Activated CD8-positive, alpha-beta T cell treated with anti-CD3 and anti-CD28 coated beads, Interleukin-2, amount 10 ng/mL, durations not matched to agents 7 days and 5 days (primary cell): ENCODE measurements at regions not wholly inside any gene's neighbourhood (a gene's known extent, or its start where the extent isn't known, plus 50 kb on each side); places are given as distances from the start of the nearest gene placed in this dataset.

Experiments used
- ATAC-seq: fragments of 150-1000 bp; cut with Tn5 transposase; one replicate; pipeline ENCODE4 v1.10.0; 2021; ENCODE audit warnings: moderate library complexity
- CTCF ChIA-PET: fragments of 350-600 bp; sonication (Branson Sonifier 250); formaldehyde crosslinking; loops from one replicate; lab custom pipeline; 2021; ENCODE audit warnings: antibody characterized with exemption; lab: Charles Lee
- POLR2A ChIA-PET: fragments of 350-600 bp; sonication (Branson Sonifier 250); formaldehyde crosslinking; loops from one replicate; lab custom pipeline; 2021; ENCODE audit warnings: antibody characterized with exemption; lab: Charles Lee
- DNase-seq: peaks from one replicate; pipeline ENCODE4 v3.0.0-alpha.2; 2020
- H3K27ac Mint-ChIP-seq: one replicate; pipeline ENCODE4 v1.8.0; 2021; ENCODE audit warnings: mild to moderate bottlenecking, mixed read lengths
- H3K27me3 Mint-ChIP-seq: one replicate; pipeline ENCODE4 v1.8.0; 2021; ENCODE audit warnings: low read depth, mixed read lengths
- H3K36me3 Mint-ChIP-seq: one replicate; pipeline ENCODE4 v1.8.0; 2021; ENCODE audit warnings: low read depth, mixed read lengths
- H3K4me1 Mint-ChIP-seq: one replicate; pipeline ENCODE4 v1.8.0; 2021; ENCODE audit warnings: low read depth, mixed read lengths
- H3K4me3 Mint-ChIP-seq: one replicate; pipeline ENCODE4 v1.8.0; 2021; ENCODE audit warnings: mild to moderate bottlenecking, mixed read lengths
- H3K9me3 Mint-ChIP-seq: one replicate; pipeline ENCODE4 v1.8.0; 2022; ENCODE audit warnings: mixed read lengths; ENCODE audit not compliant: insufficient read depth

GRCh38 chr11:10641912-10642697 lies 51.5 kb downstream of the IRAG1 start:
- DNase-seq = no peak
- H3K27ac Mint-ChIP-seq = no peak overlapping the region
- ATAC-seq = no peak
- H3K27me3 Mint-ChIP-seq = peaks cover 10% of the 10 kb centered on the region
- H3K4me3 Mint-ChIP-seq = no peak overlapping the region
- ChIA-PET POLR2A (no interaction called here), CTCF (interaction anchor here (0.7 to 1.1 kb wide), 2 partner anchors 100 to 228 kb away, joined by 3 read pairs; no protein-coding TSS in a partner anchor)
- no peaks in the 10 kb centered on the region for H3K36me3 Mint-ChIP-seq
- no peaks in the 10 kb centered on the region for H3K4me1 Mint-ChIP-seq
- H3K9me3 Mint-ChIP-seq = no peaks in the 10 kb centered on the region

GRCh38 chr11:10641177-10641911 lies 52.2 kb downstream of the IRAG1 start:
- Mint-ChIP-seq H3K4me3 (no peak overlapping the region), H3K36me3 (no peaks in the 10 kb centered on the region), H3K27me3 (peaks cover 10% of the 10 kb centered on the region), H3K4me1 (no peaks in the 10 kb centered on the region), H3K9me3 (no peaks in the 10 kb centered on the region), H3K27ac (no peak overlapping the region)
- DNase-seq (no peak), ATAC-seq (no peak)
- CTCF ChIA-PET = interaction anchor here (1.1 kb wide), 1 partner anchor 228 kb away, joined by 3 read pairs; no protein-coding TSS in a partner anchor
- POLR2A ChIA-PET = no interaction called here

- Mint-ChIP-seq H3K27ac (no peak overlapping the region), H3K9me3 (no peaks in the 10 kb centered on the region), H3K27me3 (peaks cover 10% of the 10 kb centered on the region), H3K36me3 (no peaks in the 10 kb centered on the region), H3K4me3 (no peak overlapping the region), H3K4me1 (no peaks in the 10 kb centered on the region)
- ChIA-PET CTCF (no interaction called here), POLR2A (no interaction called here)
- DNase-seq (no peak), ATAC-seq (no peak)
Measured at GRCh38 chr11:10640308-10640707, 53.2 kb downstream of the IRAG1 start.

- Mint-ChIP-seq H3K36me3 (no peaks in the 10 kb centered on the region), H3K27ac (no peak overlapping the region), H3K27me3 (peaks cover 6% of the 10 kb centered on the region), H3K9me3 (no peaks in the 10 kb centered on the region), H3K4me3 (no peak overlapping the region), H3K4me1 (no peaks in the 10 kb centered on the region)
- ChIA-PET CTCF (interaction anchor here (1.6 to 2.0 kb wide), 2 partner anchors 15 to 16 kb away, joined by 4 read pairs; no protein-coding TSS in a partner anchor), POLR2A (no interaction called here)
- ATAC-seq (no peak), DNase-seq (no peak)
Measured at GRCh38 chr11:10639350-10639749, 54.2 kb downstream of the IRAG1 start.

GRCh38 chr11:10638316-10638925 lies 55.1 kb downstream of the IRAG1 start:
- no peak for ATAC-seq
- no peaks in the 10 kb centered on the region for H3K36me3 Mint-ChIP-seq
- ChIA-PET CTCF (interaction anchor here (1.0 to 2.1 kb wide), 5 partner anchors 14 to 233 kb away, joined by 3 to 7 read pairs (median 4); partner anchors contain the start of gene RNF141), POLR2A (no interaction called here)
- H3K4me1 Mint-ChIP-seq = no peaks in the 10 kb centered on the region
- no peak overlapping the region for H3K27ac Mint-ChIP-seq
- peaks cover 6% of the 10 kb centered on the region for H3K27me3 Mint-ChIP-seq
- H3K4me3 Mint-ChIP-seq = no peak overlapping the region
- no peaks in the 10 kb centered on the region for H3K9me3 Mint-ChIP-seq
- DNase-seq = no peak

- ChIA-PET POLR2A (no interaction called here), CTCF (interaction anchor here (1.0 to 2.1 kb wide), 4 partner anchors 13 to 232 kb away, joined by 3 to 7 read pairs (median 4); partner anchors contain the start of gene RNF141)
- Mint-ChIP-seq H3K36me3 (no peaks in the 10 kb centered on the region), H3K4me1 (no peaks in the 10 kb centered on the region), H3K27me3 (peaks cover 6% of the 10 kb centered on the region), H3K27ac (no peak overlapping the region), H3K4me3 (no peak overlapping the region), H3K9me3 (no peaks in the 10 kb centered on the region)
- no peak for DNase-seq
- ATAC-seq = no peak
Measured at GRCh38 chr11:10637731-10638151, 55.8 kb downstream of the IRAG1 start.

- CTCF ChIA-PET = interaction anchor here (0.5 kb wide), 1 partner anchor 207 kb away, joined by 3 read pairs; no protein-coding TSS in a partner anchor
- POLR2A ChIA-PET = no interaction called here
- Mint-ChIP-seq H3K9me3 (no peaks in the 10 kb centered on the region), H3K27ac (no peak overlapping the region), H3K36me3 (no peaks in the 10 kb centered on the region), H3K4me3 (no peak overlapping the region), H3K4me1 (no peaks in the 10 kb centered on the region), H3K27me3 (peaks cover 2% of the 10 kb centered on the region)
- no peak for ATAC-seq
- DNase-seq = no peak
Measured at GRCh38 chr11:10634407-10634806, 59.1 kb downstream of the IRAG1 start.

GRCh38 chr11:10633261-10633660 lies 60.3 kb downstream of the IRAG1 start:
- no peaks in the 10 kb centered on the region for H3K9me3 Mint-ChIP-seq
- CTCF ChIA-PET = no interaction called here

GRCh38 chr11:10632483-10632882 lies 61.1 kb downstream of the IRAG1 start:
- Mint-ChIP-seq H3K4me1 (peaks cover 5% of the 10 kb centered on the region), H3K4me3 (no peak overlapping the region), H3K9me3 (no peaks in the 10 kb centered on the region), H3K36me3 (no peaks in the 10 kb centered on the region), H3K27ac (no peak overlapping the region), H3K27me3 (no peaks in the 10 kb centered on the region)
- DNase-seq (no peak), ATAC-seq (no peak)
- ChIA-PET POLR2A (no interaction called here), CTCF (interaction anchor here (0.8 kb wide), 1 partner anchor 91 kb away, joined by 3 read pairs; the partner anchor contains the start of gene RNF141)

More at GRCh38 chr11:10633261-10633660, 60.3 kb downstream of the IRAG1 start:
- no peak for ATAC-seq
- Mint-ChIP-seq H3K4me1 (peaks cover 5% of the 10 kb centered on the region), H3K36me3 (no peaks in the 10 kb centered on the region), H3K27me3 (no peaks in the 10 kb centered on the region), H3K27ac (no peak overlapping the region), H3K4me3 (no peak overlapping the region)
- POLR2A ChIA-PET = no interaction called here
- no peak for DNase-seq

- no peak for DNase-seq
- CTCF ChIA-PET = interaction anchor here (1.8 kb wide), 1 partner anchor 14 kb away, joined by 5 read pairs; no protein-coding TSS in a partner anchor
- H3K9me3 Mint-ChIP-seq = no peaks in the 10 kb centered on the region
- no peak overlapping the region for H3K4me3 Mint-ChIP-seq
- no peak overlapping the region for H3K27ac Mint-ChIP-seq
- H3K27me3 Mint-ChIP-seq = no peaks in the 10 kb centered on the region
- ATAC-seq = no peak
- H3K4me1 Mint-ChIP-seq = peaks cover 5% of the 10 kb centered on the region
- POLR2A ChIA-PET = no interaction called here
- no peaks in the 10 kb centered on the region for H3K36me3 Mint-ChIP-seq
Measured at GRCh38 chr11:10631761-10632160, 61.8 kb downstream of the IRAG1 start.

GRCh38 chr11:10629411-10630002 lies 61.0 kb upstream of the LYVE1 start:
- Mint-ChIP-seq H3K9me3 (no peaks in the 10 kb centered on the region), H3K4me1 (peaks cover 5% of the 10 kb centered on the region), H3K36me3 (no peaks in the 10 kb centered on the region), H3K4me3 (no peak overlapping the region), H3K27ac (no peak overlapping the region), H3K27me3 (no peaks in the 10 kb centered on the region)
- ATAC-seq = no peak
- CTCF ChIA-PET = no interaction called here
- POLR2A ChIA-PET = no interaction called here
- no peak for DNase-seq
